Right forelimb (tissue), 1 donor: ENCODE measurements at regions not wholly inside any gene's neighbourhood (a gene's known extent, or its start where the extent isn't known, plus 50 kb on each side); places are given as distances from the start of the nearest gene placed in this dataset.

ENCODE experiments used
- DNase-seq: peaks from one replicate; pipeline ENCODE4 v3.0.0-alpha.2; 2018

GRCh38 chr5:165781738-165782137 is 2276.3 kb downstream of the MAT2B start:
- no peak for DNase-seq

GRCh38 chr5:165783024-165783423 is 2277.6 kb downstream of the MAT2B start:
- DNase-seq, result no peak

- no peak for DNase-seq
Observed at GRCh38 chr5:165786073-165786472, 2280.7 kb downstream of the MAT2B start.

GRCh38 chr5:165795073-165795472 is 2289.7 kb downstream of the MAT2B start:
- no peak for DNase-seq

GRCh38 chr5:165805756-165806155 is 2300.3 kb downstream of the MAT2B start:
- DNase-seq, result no peak

- no peak for DNase-seq
Observed at GRCh38 chr5:165808335-165808734, 2302.9 kb downstream of the MAT2B start.

GRCh38 chr5:165809914-165810313 is 2304.5 kb downstream of the MAT2B start:
- DNase-seq, result no peak

GRCh38 chr5:165829504-165829903 is 2324.1 kb downstream of the MAT2B start:
- no peak for DNase-seq

GRCh38 chr5:165834891-165835290 is 2329.5 kb downstream of the MAT2B start:
- DNase-seq, result no peak

- DNase-seq, result no peak
Observed at GRCh38 chr5:165836046-165836445, 2330.6 kb downstream of the MAT2B start.

GRCh38 chr5:165837286-165837685 is 2331.9 kb downstream of the MAT2B start:
- no peak for DNase-seq

- no peak for DNase-seq
Observed at GRCh38 chr5:165844571-165844970, 2339.2 kb downstream of the MAT2B start.

- no peak for DNase-seq
Observed at GRCh38 chr5:165858118-165858517, 2352.7 kb downstream of the MAT2B start.

- no peak for DNase-seq
Observed at GRCh38 chr5:165859251-165859650, 2353.8 kb downstream of the MAT2B start.

GRCh38 chr5:165863239-165863638 is 2357.8 kb downstream of the MAT2B start:
- DNase-seq, result no peak

- no peak for DNase-seq
Observed at GRCh38 chr5:165871291-165871690, 2365.9 kb downstream of the MAT2B start.

- DNase-seq, result no peak
Observed at GRCh38 chr5:165874851-165875250, 2369.4 kb downstream of the MAT2B start.

GRCh38 chr5:165876538-165876937 is 2371.1 kb downstream of the MAT2B start:
- no peak for DNase-seq

GRCh38 chr5:165877475-165877874 is 2372.1 kb downstream of the MAT2B start:
- DNase-seq, result no peak

GRCh38 chr5:165881259-165881658 is 2375.8 kb downstream of the MAT2B start:
- no peak for DNase-seq

GRCh38 chr5:165882099-165882498 is 2376.7 kb downstream of the MAT2B start:
- DNase-seq, result no peak

GRCh38 chr5:165885623-165886350 is 2380.4 kb downstream of the MAT2B start:
- no peak for DNase-seq

GRCh38 chr5:165887147-165887546 is 2381.7 kb downstream of the MAT2B start:
- no peak for DNase-seq

- no peak for DNase-seq
Observed at GRCh38 chr5:165892383-165892782, 2387.0 kb downstream of the MAT2B start.

- DNase-seq, result no peak
Observed at GRCh38 chr5:165894916-165895315, 2389.5 kb downstream of the MAT2B start.
